ENCODE measurements at regions not wholly inside any gene's neighbourhood (a gene's known extent, or its start where the extent isn't known, plus 50 kb on each side); places are given as distances from the start of the nearest gene placed in this dataset.

DNA sequence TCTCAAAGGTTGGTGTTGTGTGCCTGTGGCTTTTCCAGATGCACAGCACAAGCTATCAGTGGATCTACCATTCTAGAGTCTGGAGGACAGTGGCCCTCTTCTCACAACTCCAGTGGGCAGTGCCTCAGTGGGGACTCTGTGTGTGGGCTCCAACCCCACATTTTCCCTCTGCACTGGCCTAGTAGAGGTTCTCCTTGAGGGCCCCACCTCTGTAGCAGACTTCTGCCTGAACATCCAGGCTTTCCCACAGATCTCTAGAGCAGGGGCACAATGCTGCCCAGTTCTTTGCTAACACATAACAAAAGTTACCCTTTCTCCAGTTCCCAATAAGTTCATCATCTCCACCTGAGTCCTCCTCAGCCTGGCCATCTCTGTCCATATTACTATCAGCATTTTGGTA lies 102.1 kb upstream of the ANKRD55 start:
- intact Hi-C loops (cut with micrococcal nuclease) = no loop called here

GRCh38 chr5:56330806-56331205 lies 97.7 kb upstream of the ANKRD55 start:
- intact Hi-C loops (cut with micrococcal nuclease) = no loop called here

DNA sequence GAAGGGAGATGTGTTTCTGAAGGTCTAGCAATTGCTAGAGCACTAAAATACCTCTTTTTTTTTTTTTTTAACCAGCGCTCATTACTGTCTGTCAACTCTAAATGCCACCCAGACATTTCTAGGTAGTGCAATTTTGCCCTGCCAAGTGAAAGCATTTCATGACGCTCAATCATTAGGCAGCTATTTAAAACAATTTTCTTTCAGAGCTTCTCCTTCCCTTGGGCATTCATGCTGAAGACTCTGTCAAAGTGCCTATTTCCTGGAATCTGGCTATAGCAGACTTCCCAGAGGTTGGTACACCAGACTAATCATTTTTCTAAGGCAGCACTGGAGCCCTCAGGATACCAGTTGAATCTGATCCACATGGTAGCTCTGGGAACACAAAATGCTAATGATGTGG lies 97.0 kb upstream of the ANKRD55 start:
- intact Hi-C loops (cut with micrococcal nuclease) = no loop called here

GRCh38 chr5:56329652-56330051 lies 96.5 kb upstream of the ANKRD55 start:
- intact Hi-C loops (cut with micrococcal nuclease) = loop anchor here (1.0 to 10.0 kb wide), 7 partner anchors 57 to 485 kb away; partner anchors contain the start of genes IL6ST and MAP3K1

GRCh38 chr5:56328753-56329560 lies 95.8 kb upstream of the ANKRD55 start:
- intact Hi-C loops (cut with micrococcal nuclease) = loop anchor here (1.0 to 10.0 kb wide), 8 partner anchors 57 to 845 kb away; partner anchors contain the start of genes GPBP1, IL6ST and MAP3K1

DNA sequence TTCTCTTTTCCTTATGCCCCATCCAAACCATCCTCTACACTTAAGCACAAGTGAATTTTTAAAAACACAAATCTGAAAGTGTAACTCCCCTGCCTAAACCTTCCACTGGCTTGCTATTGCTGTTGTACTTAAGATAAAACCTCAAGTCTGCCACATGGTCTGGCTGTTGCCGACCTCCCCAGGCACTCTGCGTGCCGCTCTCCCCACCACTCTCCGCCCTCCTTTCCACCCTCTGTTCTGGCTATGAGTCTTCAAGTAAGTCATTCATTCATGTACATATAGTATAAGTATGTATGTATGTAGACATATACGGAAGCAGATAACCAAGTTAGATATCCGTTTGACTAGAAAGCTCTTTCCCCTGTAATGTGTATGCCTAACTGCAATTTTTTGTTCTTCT lies 94.7 kb upstream of the ANKRD55 start:
- intact Hi-C loops (cut with micrococcal nuclease) = loop anchor here (1.0 to 10.0 kb wide), 7 partner anchors 56 to 846 kb away; partner anchors contain the start of genes GPBP1, IL6ST and MAP3K1

GRCh38 chr5:56326770-56327169 lies 93.6 kb upstream of the ANKRD55 start:
- intact Hi-C loops (cut with micrococcal nuclease) = loop anchor here (5.0 to 10.0 kb wide), 4 partner anchors 54 to 368 kb away; partner anchors contain the start of gene IL6ST

DNA sequence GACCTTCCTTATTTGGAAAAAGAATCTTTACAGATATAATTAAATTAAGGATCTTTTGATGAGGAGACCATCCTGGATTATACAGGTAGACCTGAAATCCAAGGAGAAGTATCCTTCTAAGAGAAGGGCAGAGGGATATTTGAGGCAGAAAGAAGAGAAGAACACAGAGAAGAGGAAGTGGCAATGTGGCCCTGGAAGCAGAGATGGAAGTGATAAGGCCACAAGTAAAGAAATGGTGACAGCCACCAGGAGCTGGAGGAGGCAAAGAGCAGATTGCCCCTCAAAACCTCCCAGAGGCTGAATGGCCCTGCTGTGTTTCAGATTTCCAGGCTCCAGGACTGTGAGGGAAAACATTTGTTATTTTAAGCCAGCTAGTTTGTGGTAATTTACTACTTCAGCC lies 93.0 kb upstream of the ANKRD55 start:
- intact Hi-C loops (cut with micrococcal nuclease) = loop anchor here (5.0 to 10.0 kb wide), 4 partner anchors 54 to 369 kb away; partner anchors contain the start of gene IL6ST

GRCh38 chr5:56325039-56325438 lies 91.9 kb upstream of the ANKRD55 start:
- intact Hi-C loops (cut with micrococcal nuclease) = loop anchor here (5.0 to 10.0 kb wide), 4 partner anchors 53 to 370 kb away; partner anchors contain the start of gene IL6ST

GRCh38 chr5:56323505-56323904 lies 90.4 kb upstream of the ANKRD55 start:
- intact Hi-C loops (cut with micrococcal nuclease) = loop anchor here (10.0 kb wide), 2 partner anchors 329 to 371 kb away; partner anchors contain the start of gene IL6ST

- intact Hi-C loops (cut with micrococcal nuclease) = loop anchor here (10.0 kb wide), 2 partner anchors 328 to 372 kb away; partner anchors contain the start of gene IL6ST
Observed at GRCh38 chr5:56322592-56322991, 89.5 kb upstream of the ANKRD55 start.

GRCh38 chr5:56321236-56321881 lies 88.2 kb upstream of the ANKRD55 start:
- intact Hi-C loops (cut with micrococcal nuclease) = loop anchor here (10.0 kb wide), 2 partner anchors 327 to 373 kb away; partner anchors contain the start of gene IL6ST

- intact Hi-C loops (cut with micrococcal nuclease) = loop anchor here (10.0 kb wide), 2 partner anchors 326 to 374 kb away; partner anchors contain the start of gene IL6ST
Observed at GRCh38 chr5:56320686-56321085, 87.6 kb upstream of the ANKRD55 start.

GRCh38 chr5:56319526-56320181 lies 86.5 kb upstream of the ANKRD55 start:
- intact Hi-C loops (cut with micrococcal nuclease) = loop anchor here (10.0 kb wide), 2 partner anchors 325 to 375 kb away; partner anchors contain the start of gene IL6ST

DNA sequence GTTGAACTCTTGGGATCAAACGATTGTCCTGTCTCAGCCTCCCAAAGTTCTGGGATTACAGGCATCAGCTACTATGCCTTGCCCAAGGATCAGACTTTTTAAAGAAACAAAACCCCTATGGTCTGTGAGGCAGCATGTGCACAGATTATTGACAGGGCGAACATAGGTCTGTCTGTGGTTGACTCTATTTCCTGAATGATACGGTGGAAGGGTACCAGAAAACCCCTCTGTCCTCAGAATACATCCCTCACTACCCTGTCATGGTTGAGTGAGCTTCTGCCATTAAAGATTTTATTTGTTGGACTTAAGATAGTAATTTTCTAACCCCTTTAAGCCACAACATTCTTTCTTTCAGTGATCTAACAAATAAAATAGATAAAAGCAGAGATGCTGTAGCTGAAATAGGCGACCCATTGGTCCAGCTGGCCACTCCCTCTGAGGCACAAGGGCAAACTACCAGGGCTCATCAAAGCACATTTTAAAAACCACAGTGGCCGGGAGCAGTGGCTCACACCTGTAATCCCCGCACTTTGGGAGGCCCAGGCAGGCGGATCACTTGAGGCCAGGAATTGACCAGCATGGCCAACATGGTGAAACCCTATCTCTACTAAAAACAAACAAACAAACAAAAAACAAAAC lies 84.9 kb upstream of the ANKRD55 start:
- intact Hi-C loops (cut with micrococcal nuclease) = no loop called here

- intact Hi-C loops (cut with micrococcal nuclease) = no loop called here
Observed at GRCh38 chr5:56316299-56316994, 83.3 kb upstream of the ANKRD55 start.

DNA sequence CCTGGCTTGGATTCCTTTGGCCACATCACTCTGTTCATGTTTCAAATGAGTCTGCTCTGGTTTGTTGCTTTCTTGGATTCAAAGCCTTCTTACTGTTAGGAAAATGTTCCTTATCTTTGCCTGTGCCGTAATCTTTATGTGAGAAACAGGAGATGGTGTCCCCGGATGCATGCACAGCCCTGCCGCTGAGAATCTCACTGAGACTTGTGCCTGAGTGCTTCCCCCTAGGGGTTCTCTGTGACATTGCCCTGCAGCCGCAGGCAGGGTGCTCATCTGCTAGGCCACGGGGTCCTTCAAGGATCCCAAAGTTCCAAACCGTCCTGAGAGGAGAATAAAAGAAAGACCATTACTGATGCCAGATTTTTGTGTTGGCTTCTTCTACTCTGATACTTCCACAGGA lies 81.4 kb upstream of the ANKRD55 start:
- intact Hi-C loops (cut with micrococcal nuclease) = no loop called here

- intact Hi-C loops (cut with micrococcal nuclease) = no loop called here
Observed at GRCh38 chr5:56313596-56313995, 80.5 kb upstream of the ANKRD55 start.

GRCh38 chr5:56313004-56313531 lies 79.9 kb upstream of the ANKRD55 start:
- intact Hi-C loops (cut with micrococcal nuclease) = no loop called here
